Activated CD4-positive, CD25-positive, alpha-beta regulatory T cell (primary cell): ENCODE measurements at regions not wholly inside any gene's neighbourhood (a gene's known extent, or its start where the extent isn't known, plus 50 kb on each side); places are given as distances from the start of the nearest gene placed in this dataset.

Experiments used
- DNase-seq, 4 experiments: peaks; one replicate each; lab custom pipeline; 2025; lab: John Stamatoyannopoulos, UW

- DNase-seq: no peak
Measured at GRCh38 chr16:5442986-5443385, 345.4 kb upstream of the EEF2KMT start.

DNA sequence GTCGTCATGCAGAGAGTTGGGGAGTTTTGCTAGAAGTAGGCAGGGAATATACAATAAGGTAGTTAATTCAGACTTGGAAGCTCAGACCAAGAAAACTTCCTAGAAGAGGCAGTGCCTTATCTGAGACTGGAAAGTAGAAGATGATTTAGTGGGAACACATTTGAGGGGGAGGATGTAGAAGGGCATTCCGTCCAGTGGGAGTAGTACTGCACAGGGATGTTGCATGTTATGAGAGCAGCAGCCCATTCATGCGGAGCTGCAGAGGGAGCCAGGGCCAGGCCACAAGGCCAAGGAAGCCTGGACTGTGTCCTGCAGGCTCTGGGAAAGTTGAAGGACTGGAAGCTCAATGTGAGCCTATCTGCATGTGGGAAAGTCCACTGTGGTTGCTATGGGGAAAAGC is 344.5 kb upstream of the EEF2KMT start:
- no peak for DNase-seq

DNA sequence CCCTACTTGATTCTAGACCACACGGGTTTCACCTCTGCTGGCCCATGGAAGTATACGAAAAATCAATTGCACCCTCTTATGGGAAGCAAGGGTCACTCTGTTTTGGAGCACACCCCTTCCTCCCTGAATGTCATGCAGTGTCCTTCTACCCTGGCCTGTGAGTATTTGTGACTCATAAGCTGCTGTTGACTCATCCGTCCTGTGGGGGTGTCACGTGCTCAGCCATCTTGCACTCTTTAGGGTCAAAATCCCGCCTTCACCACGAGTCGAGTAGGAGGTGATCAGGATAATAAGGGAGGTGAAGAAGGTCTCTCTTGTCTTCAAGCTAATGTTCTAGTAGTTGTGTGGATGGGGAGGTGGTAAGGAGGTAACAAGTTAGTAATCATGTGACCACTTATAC is 341.0 kb upstream of the EEF2KMT start:
- DNase-seq: no peak

- no peak for DNase-seq
Measured at GRCh38 chr16:5433587-5433986, 336.0 kb upstream of the EEF2KMT start.

GRCh38 chr16:5432166-5432565 is 334.6 kb upstream of the EEF2KMT start:
- no peak for DNase-seq

GRCh38 chr16:5430598-5430997 is 333.0 kb upstream of the EEF2KMT start:
- no peak for DNase-seq

DNA sequence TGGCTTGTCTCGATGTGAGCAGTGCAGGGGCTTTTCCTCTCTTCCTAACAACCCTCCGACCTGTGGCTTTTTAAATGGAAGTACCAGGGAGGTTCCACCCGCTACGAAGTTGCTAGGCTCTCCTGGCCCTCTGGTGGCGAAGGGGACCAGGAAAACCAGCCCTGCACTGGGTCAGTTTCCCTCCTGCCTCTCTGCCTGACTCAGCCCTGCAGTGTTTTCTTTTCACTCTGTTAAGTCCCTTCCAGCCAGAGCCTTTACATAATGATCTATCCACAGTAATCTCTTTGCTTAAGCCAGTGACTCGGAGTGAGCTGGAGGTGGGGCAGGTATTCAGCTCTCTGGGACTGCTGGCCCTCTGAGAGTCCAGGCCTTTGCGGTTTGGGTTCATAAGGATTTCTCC is 331.3 kb upstream of the EEF2KMT start:
- DNase-seq: no peak

- DNase-seq: no peak
Measured at GRCh38 chr16:5427571-5427970, 330.0 kb upstream of the EEF2KMT start.

DNA sequence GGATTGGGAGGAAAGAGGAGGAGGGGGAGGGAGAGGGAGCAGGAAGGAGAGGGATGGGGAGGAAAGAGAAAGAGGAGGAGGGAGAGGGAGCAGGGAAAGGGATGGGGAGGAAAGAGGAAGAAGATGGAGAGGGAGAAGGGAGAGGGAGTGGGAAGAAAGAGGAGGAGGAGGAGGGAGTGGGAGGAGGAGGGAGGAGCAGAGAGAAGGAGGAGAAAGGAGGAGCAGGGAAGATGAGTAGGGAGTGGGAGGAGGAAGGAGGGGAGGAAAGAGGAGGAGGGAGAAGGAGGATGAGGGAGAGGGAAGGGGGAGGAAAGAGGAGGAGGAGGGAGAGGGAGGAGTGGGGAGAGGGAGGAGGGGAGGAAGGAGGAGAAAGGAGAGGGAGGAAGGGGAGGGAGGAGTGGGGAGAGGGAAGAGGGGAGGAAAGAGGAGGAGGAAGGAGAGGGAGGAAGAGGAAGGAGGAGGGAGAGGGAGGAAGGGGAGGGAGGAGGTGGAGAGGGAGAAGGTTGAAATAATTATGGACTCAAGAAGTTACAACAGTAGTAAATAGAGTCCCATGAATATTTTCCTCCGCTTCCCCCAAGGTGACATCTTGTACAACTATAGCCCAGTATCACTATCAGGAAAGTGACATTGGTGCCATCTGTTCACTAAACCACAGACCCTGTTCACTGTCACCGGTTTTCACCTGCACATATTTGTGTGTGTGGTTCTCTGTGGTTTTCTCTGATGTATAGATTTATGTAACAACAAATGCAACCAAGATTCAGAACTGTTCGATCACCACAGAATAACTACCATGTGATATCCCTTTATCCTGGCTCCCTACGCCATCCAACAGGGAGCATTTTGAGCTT is 325.3 kb upstream of the EEF2KMT start:
- DNase-seq: no peak

DNA sequence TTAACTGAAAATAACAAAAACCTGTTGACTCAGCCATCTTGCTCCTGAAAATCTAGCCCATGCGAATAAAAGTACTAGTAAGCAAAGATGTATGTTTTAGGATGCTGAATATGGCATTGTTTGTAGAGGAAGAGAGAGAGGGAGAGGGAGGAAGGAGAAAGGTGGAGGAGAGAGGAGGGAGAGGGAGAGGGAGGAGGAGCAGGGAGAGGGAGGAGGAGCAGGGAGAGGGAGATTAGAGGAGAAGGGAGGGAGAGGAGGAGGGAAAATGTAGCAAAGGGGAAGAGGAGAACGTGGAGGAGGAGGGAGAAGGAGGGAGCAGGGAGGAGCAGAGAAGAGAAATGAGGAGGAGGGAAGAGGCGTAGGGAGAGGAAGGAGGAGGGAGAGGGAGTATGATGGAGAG is 324.5 kb upstream of the EEF2KMT start:
- DNase-seq: no peak

DNA sequence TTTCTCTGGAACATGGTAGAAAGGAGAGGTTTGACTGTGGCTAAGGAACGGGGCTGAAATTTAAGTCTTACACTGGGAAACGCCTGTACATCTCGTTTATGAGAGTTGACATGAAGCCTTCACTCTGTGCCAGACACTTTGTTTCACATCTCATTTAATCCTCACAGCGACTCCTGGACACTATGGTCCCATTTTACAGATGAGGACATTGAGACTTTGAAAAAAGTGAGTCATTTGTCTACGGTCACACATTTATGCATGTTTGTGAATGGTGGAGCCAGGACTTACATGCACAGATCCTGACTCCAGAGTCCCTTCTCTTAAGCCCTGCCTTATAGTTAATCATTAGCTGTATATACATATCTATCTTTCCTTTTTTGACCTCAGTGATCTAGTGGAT is 318.4 kb upstream of the EEF2KMT start:
- no peak for DNase-seq

GRCh38 chr16:5415123-5415522 is 317.5 kb upstream of the EEF2KMT start:
- no peak for DNase-seq

GRCh38 chr16:5412731-5413130 is 315.1 kb upstream of the EEF2KMT start:
- no peak for DNase-seq

DNA sequence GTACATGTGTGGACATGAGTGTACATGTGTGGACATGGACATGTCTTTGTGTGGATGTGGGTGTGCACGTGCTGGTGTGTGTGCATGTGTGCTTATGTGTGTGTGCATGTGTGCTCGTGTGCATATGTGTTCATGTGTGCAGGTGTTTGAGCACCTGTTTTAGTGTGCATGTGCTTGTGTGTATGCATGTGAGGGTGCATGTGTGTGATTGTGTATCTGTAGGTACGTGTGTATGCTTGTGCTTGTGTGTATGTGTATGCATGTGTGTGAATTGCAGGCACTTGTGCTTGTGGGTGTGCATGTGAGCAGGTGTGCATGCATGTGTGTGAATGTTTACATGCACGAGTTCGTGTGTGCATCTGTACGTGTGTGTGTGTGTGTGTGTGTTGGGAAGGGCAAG is 300.6 kb upstream of the EEF2KMT start:
- DNase-seq: no peak

DNA sequence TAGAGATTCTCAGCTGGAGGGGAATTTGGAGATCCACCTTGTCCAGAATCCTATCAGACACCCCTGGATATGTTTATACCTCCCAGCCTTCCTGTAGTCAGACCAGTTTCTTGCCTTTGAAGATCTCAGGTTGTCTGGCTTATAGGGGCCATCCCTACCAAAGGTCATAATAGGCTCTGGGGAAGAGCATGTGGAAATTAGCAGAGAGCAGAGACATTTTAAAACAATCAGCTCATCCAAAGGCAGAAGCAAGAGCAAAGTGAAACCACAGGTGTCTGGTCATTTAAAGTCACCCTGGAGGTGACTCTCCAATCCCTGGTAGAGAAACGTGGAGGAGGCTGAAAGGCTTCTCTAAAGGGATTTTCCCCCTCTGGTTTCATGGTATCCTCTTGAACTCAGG is 299.3 kb upstream of the EEF2KMT start:
- no peak for DNase-seq

DNA sequence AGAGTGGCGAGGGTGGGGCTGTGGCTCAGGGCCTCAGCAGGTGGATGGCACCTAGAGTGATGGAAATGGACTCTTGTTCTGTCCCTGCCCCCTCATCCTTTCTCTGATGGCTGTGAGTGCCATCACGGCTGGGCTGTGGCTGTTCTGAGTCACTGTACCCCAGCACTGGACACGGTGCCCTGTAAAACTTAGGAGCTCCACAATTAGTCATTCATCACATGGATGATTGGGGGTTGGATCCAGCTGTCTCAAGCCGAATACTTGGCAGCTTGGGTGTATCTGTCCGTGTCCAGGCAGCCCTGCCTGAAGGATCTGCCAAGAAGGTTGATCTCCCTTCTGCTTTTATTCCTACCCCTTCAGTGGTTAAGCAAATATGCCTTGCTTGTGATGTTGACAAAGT is 295.5 kb upstream of the EEF2KMT start:
- DNase-seq: no peak

- DNase-seq: no peak
Measured at GRCh38 chr16:5386989-5387388, 289.4 kb upstream of the EEF2KMT start.

GRCh38 chr16:5385811-5386210 is 288.2 kb upstream of the EEF2KMT start:
- DNase-seq: no peak

DNA sequence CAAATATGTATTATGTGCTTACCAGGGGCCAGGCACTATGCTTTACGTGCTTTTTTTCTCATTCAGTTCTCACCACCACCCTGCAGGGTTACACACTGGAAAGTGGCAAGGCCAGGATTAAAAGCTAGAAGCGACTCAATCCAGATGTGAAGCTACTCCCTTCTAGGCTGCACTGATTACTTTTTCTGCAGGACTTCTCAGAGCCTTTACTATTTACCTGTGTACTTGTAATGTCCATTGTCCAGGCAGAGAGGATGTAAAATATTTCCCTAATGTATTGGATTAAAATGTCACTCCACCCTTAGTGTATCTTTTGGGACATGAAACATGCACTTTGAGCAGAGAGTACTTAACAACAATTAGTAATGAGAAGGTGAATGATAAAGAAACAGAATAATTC is 287.5 kb upstream of the EEF2KMT start:
- DNase-seq: no peak

DNA sequence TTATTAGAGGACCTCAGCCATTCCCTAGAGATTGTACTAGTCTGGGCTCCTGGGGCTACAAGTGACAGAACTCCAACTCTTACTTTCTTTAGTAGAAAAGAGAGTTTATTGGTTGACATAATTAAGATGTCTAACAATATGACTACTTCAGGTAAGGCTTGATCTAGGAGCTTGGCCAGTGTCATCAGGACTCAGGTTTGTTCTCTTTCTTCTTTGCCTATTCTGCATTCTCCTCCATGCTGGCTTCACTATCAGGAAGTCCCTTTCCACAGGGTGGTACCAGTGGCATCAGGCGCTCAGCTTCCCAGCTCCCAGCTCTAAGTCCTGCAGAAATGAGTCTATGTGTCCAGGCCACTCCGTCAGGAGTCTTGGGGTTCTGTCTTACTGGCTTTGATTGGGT is 286.1 kb upstream of the EEF2KMT start:
- DNase-seq: no peak

GRCh38 chr16:5382484-5382883 is 284.9 kb upstream of the EEF2KMT start:
- DNase-seq: no peak

- no peak for DNase-seq
Measured at GRCh38 chr16:5381481-5381880, 283.9 kb upstream of the EEF2KMT start.

DNA sequence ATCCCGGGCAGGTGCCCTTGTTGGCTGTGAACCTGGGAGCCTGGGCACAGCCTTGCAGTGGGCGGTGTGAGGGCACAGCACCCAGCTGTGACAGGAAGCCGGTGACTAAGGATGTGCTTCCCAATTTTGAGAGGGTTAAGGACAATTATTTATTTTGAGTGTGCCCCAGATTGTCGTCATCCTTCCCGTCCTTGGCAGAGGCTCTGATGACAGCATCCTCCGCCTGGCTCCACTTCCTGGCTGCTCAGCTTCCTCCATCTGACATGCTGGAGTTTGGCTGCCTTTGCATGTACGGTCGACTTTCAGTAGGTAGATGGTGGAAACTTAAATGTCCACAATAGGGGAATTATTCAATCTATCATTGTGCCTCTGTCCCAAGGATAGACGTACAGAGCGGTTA is 282.4 kb upstream of the EEF2KMT start:
- no peak for DNase-seq

- DNase-seq: no peak
Measured at GRCh38 chr16:5378531-5378930, 280.9 kb upstream of the EEF2KMT start.
